Choroid plexus epithelial cell (primary cell): ENCODE measurements at regions not wholly inside any gene's neighbourhood (a gene's known extent, or its start where the extent isn't known, plus 50 kb on each side); places are given as distances from the start of the nearest gene placed in this dataset.

Source experiments
- DNase-seq: peaks from one replicate; pipeline ENCODE4 v3.0.0-alpha.2; 2010; ENCODE audit warnings: low read depth
- H3K4me3 ChIP-seq: 2 replicates; pipeline ENCODE4 v1.5.1; 2011; ENCODE audit warnings: low read depth, mild to moderate bottlenecking, control low read depth, low read length, moderate library complexity
- TF ChIP-seq, protein P1 (sequence below): conservative IDR thresholded peaks from 2 replicates; pipeline ENCODE4 v1.5.1; 2011; ENCODE audit warnings: low read depth, mild to moderate bottlenecking, control low read depth, inconsistent platforms, low read length, moderate library complexity

DNA sequence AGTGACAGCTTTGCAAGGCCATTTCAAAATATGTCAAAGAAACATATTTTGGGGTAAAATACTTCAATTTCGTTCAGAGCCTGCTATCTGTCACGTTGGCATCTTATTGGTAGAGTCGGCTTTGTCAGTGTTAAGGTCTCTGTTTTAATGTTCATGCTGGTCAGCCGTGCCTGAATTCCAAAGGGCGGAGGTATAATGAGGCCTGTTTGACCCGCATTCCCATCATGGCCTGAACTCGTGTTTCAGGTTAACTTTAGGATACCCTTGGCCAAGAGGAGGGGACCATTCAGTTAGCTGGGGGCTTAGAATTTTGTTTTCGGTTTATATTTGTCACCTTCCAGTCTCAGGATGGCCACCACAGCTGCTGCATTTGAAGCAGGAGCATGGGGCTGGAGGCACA is 236.4 kb downstream of the NFATC2 start:
- no peak for DNase-seq

DNA sequence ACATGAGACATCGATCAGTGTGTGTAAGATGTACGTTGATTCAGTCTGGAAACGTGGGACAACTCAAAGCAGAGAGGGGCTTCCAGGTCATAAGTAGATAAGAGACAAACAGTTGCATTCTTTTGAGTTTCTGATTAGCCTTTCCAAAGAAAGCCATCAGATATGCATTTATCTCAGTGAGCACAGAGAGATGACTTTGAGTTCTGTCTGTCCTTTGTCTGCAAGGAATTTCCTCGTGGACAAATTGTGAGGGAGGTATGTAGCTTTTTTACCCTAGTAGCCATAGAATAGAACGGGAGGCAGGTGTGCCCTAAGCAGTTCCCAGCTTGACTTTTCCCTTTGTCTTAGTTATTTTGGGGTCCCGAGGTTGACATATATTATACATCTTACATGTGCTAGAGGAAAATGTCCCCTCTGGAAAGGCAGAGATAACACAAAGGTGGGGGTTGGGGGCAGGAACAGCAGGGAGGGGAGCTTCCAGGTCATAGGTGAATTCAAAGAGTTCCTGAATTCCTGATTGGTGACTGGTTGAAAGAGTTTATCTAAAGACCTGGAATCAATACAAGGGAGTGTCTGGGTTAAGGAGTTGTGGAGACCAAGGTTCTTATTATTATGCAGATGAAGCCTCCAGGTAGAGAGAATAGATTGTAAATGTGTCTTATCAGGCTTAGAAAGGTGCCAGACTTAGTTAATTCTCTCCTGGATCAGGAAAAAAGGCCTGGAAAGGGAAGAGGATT is 237.0 kb downstream of the NFATC2 start:
- TF ChIP-seq, protein P1, sequence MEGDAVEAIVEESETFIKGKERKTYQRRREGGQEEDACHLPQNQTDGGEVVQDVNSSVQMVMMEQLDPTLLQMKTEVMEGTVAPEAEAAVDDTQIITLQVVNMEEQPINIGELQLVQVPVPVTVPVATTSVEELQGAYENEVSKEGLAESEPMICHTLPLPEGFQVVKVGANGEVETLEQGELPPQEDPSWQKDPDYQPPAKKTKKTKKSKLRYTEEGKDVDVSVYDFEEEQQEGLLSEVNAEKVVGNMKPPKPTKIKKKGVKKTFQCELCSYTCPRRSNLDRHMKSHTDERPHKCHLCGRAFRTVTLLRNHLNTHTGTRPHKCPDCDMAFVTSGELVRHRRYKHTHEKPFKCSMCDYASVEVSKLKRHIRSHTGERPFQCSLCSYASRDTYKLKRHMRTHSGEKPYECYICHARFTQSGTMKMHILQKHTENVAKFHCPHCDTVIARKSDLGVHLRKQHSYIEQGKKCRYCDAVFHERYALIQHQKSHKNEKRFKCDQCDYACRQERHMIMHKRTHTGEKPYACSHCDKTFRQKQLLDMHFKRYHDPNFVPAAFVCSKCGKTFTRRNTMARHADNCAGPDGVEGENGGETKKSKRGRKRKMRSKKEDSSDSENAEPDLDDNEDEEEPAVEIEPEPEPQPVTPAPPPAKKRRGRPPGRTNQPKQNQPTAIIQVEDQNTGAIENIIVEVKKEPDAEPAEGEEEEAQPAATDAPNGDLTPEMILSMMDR = no peak
- no peak overlapping the region for H3K4me3 ChIP-seq
- DNase-seq = no peak

More for the DNA sequence above, 236.4 kb downstream of the NFATC2 start:
- no peak overlapping the region for H3K4me3 ChIP-seq
- TF ChIP-seq, protein P1 = no peak

DNA sequence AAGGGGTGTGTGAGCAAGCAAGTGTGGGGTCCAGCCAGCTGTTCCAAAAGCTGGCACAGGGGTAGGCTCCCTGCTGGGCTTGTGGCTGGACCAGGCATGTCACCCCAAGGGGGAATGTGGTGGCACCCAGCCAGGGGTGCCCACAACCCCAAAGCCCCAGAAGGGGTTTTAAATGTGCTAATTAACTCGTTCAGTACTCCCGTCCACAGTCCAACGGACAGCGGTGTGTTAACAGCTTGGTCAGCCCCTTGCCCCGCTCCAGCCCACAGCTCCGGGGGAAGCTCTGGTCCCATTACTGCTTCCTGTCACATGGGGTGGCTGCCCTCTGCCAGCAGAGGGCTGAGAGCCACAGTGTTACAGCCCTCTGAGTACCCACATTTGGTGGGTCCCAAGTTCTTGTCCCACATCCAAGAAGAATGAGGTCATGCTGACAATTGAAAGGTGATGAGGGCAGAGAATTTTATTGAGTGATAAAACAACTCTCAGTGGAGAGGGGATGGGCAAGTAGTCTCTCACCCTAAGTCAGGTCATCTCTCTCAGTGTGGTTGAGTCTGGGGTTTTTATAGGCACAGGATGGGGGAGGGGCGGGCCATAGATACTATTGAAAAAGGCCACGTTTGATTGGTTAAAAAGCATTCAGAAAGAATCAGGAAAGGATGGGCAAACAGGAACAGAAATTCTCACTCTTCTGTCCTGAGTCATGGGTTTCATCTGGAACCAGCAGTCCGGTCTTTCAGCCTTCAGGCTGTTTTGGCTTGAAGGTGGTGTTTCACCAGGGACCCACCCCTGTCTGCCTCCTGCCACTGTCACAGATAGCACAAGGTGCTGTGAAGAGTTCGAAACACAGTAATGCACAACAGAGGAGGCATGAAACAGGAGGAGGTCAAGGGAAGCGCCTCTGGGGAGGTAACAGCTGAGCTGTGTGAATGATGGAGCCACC is 238.5 kb downstream of the NFATC2 start:
- TF ChIP-seq, protein P1 = no peak
- no peak for DNase-seq
- H3K4me3 ChIP-seq = no peak overlapping the region

DNA sequence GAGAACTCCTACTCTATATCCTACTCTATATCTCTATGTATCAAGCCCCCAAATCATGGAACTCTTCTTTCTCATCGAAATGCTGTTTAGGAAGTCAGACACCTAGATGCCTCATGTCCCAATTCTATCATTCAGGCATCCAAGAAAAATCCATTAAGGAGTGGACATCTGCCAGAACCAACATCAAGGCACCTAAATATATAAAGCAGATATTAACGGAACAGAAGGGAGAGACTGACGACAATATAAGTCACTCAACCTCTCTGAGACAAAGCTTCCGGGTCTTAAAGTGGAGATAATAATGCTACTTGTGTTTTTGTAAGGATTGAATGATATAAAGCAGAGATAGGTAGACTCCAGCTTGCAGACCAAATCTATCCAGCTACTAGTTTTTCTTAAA is 241.5 kb downstream of the NFATC2 start:
- DNase-seq = no peak
- TF ChIP-seq, protein P1 = no peak
- H3K4me3 ChIP-seq = no peak overlapping the region

DNA sequence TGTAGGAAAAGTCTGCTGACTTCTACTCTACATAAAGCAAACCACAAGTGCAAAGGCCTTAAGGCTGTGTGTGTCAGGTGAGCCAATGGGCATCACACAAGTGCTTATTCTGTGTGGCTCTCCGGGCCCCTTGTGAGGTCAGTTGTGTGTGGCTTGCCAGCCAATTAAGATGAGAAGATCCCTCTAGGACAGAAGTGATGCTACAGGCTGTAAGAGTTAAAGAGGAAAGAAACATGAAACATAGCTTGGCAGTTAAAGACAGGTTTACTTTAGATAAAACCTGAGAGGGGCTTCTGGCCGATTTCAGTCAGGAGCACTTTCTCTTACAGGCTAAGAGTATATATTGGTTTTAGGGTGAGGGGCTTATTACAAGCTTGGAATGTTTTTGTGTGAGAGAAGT is 242.4 kb downstream of the NFATC2 start:
- no peak for DNase-seq
- TF ChIP-seq, protein P1 = no peak
- no peak overlapping the region for H3K4me3 ChIP-seq

DNA sequence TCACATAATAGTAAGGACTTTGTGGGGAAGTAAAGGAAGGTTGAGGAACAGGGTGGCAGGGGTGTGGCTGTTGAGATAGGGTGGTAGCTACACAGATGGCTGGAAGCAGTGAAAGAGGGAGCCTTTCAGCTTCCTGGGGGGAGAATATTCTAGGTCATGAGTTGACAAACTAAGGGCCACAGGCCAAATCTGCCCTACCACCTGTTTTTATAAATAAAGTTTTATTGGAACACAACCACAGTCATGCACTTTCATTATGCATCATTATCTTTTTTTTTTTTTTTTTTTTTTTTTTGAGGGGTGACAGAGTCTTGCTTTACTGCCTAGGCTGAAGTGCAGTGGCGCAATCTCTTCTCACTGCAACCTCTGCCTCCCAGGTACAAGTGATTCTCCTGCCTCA is 243.1 kb downstream of the NFATC2 start:
- TF ChIP-seq, protein P1 = no peak
- no peak for DNase-seq
- no peak overlapping the region for H3K4me3 ChIP-seq
